SU-DHL-6 (cell line): ENCODE measurements at regions not wholly inside any gene's neighbourhood (a gene's known extent, or its start where the extent isn't known, plus 50 kb on each side); places are given as distances from the start of the nearest gene placed in this dataset.

Source experiments
- H2AFZ ChIP-seq: fragments of 200-600 bp; sonication (generic); 2 replicates; pipeline ENCODE4 v1.6.1; 2014; ENCODE audit warnings: low read depth, mild to moderate bottlenecking, moderate library complexity, mixed read lengths, antibody characterized with exemption, low read length; ENCODE audit not compliant: severe bottlenecking
- H3F3A ChIP-seq: fragments of 200-600 bp; shearing (Covaris generic); 2 replicates; pipeline ENCODE4 v1.6.0; 2016; ENCODE audit warnings: antibody characterized with exemption, mild to moderate bottlenecking; ENCODE audit not compliant: insufficient read depth
- H3K27ac ChIP-seq: fragments of 200-600 bp; sonication (generic); 2 replicates; pipeline ENCODE4 v1.5.1; 2016; ENCODE audit warnings: low read depth, mild to moderate bottlenecking, low read length, moderate library complexity, mixed read lengths
- H3K27me3 ChIP-seq: fragments of 200-600 bp; sonication (generic), shearing (Covaris generic); 2 replicates; pipeline ENCODE4 v1.6.0; 2014; ENCODE audit warnings: mild to moderate bottlenecking, low read length
- H3K36me3 ChIP-seq: fragments of 200-600 bp; sonication (generic); 2 replicates; pipeline ENCODE4 v1.6.1; 2014; ENCODE audit warnings: mild to moderate bottlenecking, low read length, mixed read lengths
- H3K4me2 ChIP-seq: fragments of 300-600, 200-600 bp; shearing (Covaris generic), sonication (generic); 2 replicates; pipeline ENCODE4 v1.6.0; 2014; ENCODE audit warnings: low read length, low read depth, mild to moderate bottlenecking; ENCODE audit not compliant: poor library complexity, severe bottlenecking
- H3K4me3 ChIP-seq: fragments of 200-600 bp; sonication (generic); 2 replicates; pipeline ENCODE4 v1.5.1; 2014; ENCODE audit warnings: antibody characterized with exemption, low read length, mild to moderate bottlenecking, mixed read lengths; ENCODE audit not compliant: insufficient read depth, poor library complexity, severe bottlenecking
- H3K79me2 ChIP-seq: fragments of 200-600 bp; sonication (generic); 2 replicates; pipeline ENCODE4 v1.6.1; 2014; ENCODE audit warnings: mild to moderate bottlenecking, low read length, moderate library complexity; ENCODE audit not compliant: insufficient read depth
- H3K9ac ChIP-seq: fragments of 200-600 bp; sonication (generic); 2 replicates; pipeline ENCODE4 v1.7.0; 2014; ENCODE audit warnings: mild to moderate bottlenecking, low read length
- H3K9me2 ChIP-seq: fragments of 200-600 bp; sonication (generic); replicated peaks from 2 replicates; pipeline ENCODE4 v1.6.1; 2014; ENCODE audit warnings: low read length; ENCODE audit not compliant: insufficient read depth
- H3K9me3 ChIP-seq: fragments of 200-600 bp; sonication (generic); 2 replicates; pipeline ENCODE4 v1.6.1; 2014; ENCODE audit warnings: low read length, mixed read lengths; ENCODE audit not compliant: insufficient read depth
- H4K20me1 ChIP-seq: fragments of 200-600 bp; sonication (generic); 2 replicates; pipeline ENCODE4 v1.6.1; 2014; ENCODE audit warnings: low read depth, mild to moderate bottlenecking, antibody characterized with exemption, low read length, moderate library complexity, mixed read lengths
- CTCF ChIP-seq: fragments of 200-600 bp; sonication (generic); IDR thresholded peaks from one replicate; pipeline ENCODE4 v1.5.1; 2017; ENCODE audit warnings: antibody characterized with exemption, mild to moderate bottlenecking, low read length, moderate library complexity; ENCODE audit not compliant: insufficient read depth, poor library complexity, severe bottlenecking
- EZH2phosphoT487 ChIP-seq: fragments of 200-600 bp; sonication (generic), shearing (Covaris generic); conservative IDR thresholded peaks from 2 replicates; pipeline ENCODE4 v1.6.1; 2018; ENCODE audit warnings: mild to moderate bottlenecking, antibody characterized with exemption, low read length, moderate library complexity, mixed read lengths

GRCh38 chr16:63422715-63423114 lies 1386.5 kb upstream of the CDH8 start:
- H4K20me1 ChIP-seq: no peaks in the 10 kb centered on the region
- H3K9me3 ChIP-seq: no peaks in the 10 kb centered on the region
- no peak overlapping the region for H3K4me3 ChIP-seq
- no peak overlapping the region for H3K4me2 ChIP-seq
- no peaks in the 10 kb centered on the region for H3K9me2 ChIP-seq
- H3K36me3 ChIP-seq: no peaks in the 10 kb centered on the region
- no peak overlapping the region for H3K9ac ChIP-seq
- H3K27ac ChIP-seq: no peak overlapping the region
- TF ChIP-seq CTCF (no peak), EZH2phosphoT487 (no peak)
- no peak overlapping the region for H2AFZ ChIP-seq
- no peaks in the 10 kb centered on the region for H3F3A ChIP-seq
- no peaks in the 10 kb centered on the region for H3K79me2 ChIP-seq
- H3K27me3 ChIP-seq: no peaks in the 10 kb centered on the region

- H4K20me1 ChIP-seq: no peaks in the 10 kb centered on the region
- no peaks in the 10 kb centered on the region for H3K79me2 ChIP-seq
- H3K4me2 ChIP-seq: no peak overlapping the region
Observed at GRCh38 chr16:63416712-63417111, 1380.5 kb upstream of the CDH8 start.

GRCh38 chr16:63415014-63415413 lies 1378.8 kb upstream of the CDH8 start:
- no peaks in the 10 kb centered on the region for H3K36me3 ChIP-seq
- TF ChIP-seq EZH2phosphoT487 (no peak), CTCF (no peak)
- H3K27me3 ChIP-seq: no peaks in the 10 kb centered on the region
- H4K20me1 ChIP-seq: no peaks in the 10 kb centered on the region
- no peak overlapping the region for H3K9ac ChIP-seq
- H3F3A ChIP-seq: no peaks in the 10 kb centered on the region
- no peak overlapping the region for H3K4me3 ChIP-seq
- H3K27ac ChIP-seq: no peak overlapping the region
- no peaks in the 10 kb centered on the region for H3K9me3 ChIP-seq
- H3K79me2 ChIP-seq: no peaks in the 10 kb centered on the region
- H3K9me2 ChIP-seq: no peaks in the 10 kb centered on the region
- H3K4me2 ChIP-seq: no peak overlapping the region
- H2AFZ ChIP-seq: no peak overlapping the region

More at GRCh38 chr16:63416712-63417111, 1380.5 kb upstream of the CDH8 start:
- no peak overlapping the region for H2AFZ ChIP-seq
- H3K9me3 ChIP-seq: no peaks in the 10 kb centered on the region
- no peaks in the 10 kb centered on the region for H3K27me3 ChIP-seq
- H3K36me3 ChIP-seq: no peaks in the 10 kb centered on the region
- no peaks in the 10 kb centered on the region for H3F3A ChIP-seq
- TF ChIP-seq EZH2phosphoT487 (no peak), CTCF (no peak)
- no peaks in the 10 kb centered on the region for H3K9me2 ChIP-seq
- H3K4me3 ChIP-seq: no peak overlapping the region
- H3K9ac ChIP-seq: no peak overlapping the region
- no peak overlapping the region for H3K27ac ChIP-seq
